A549 (cell line): ENCODE measurements at regions not wholly inside any gene's neighbourhood (a gene's known extent, or its start where the extent isn't known, plus 50 kb on each side); places are given as distances from the start of the nearest gene placed in this dataset.
A peak's percentile ranks its signal among the peaks of the same experiment; 100 is the strongest.

Experiments used
- ATAC-seq, 2 experiments: fragments of 200-7000 bp in 1 of 2; fragments of >200 bp in 1 of 2; cut with Nextera tagmentation in 1 of 2; cut with Tn5 transposase in 1 of 2; 3 replicates each; pipeline versions ENCODE4 v1.8.0 to v1.9.1; 2018 to 2020; ENCODE audit warnings: mild to moderate bottlenecking in 1 of 2, moderate library complexity in 1 of 2
- CTCF ChIA-PET: fragments of 300-600 bp; sonication (Branson Sonifier 250); formaldehyde crosslinking; extraction: SDS; loops from one replicate; lab custom pipeline; 2021; ENCODE audit warnings: antibody characterized with exemption, inconsistent platforms; lab: Yijun Ruan, JAX
- POLR2A ChIA-PET: fragments of 350-600 bp; formaldehyde crosslinking; extraction: SDS; loops from one replicate; lab custom pipeline; 2021; ENCODE audit warnings: antibody characterized with exemption, inconsistent platforms; lab: Yijun Ruan, JAX
- DNase-seq, 2 experiments: peaks; one replicate each; pipeline versions ENCODE4 v3.0.0 to v3.0.0-alpha.2; 2011 to 2016; ENCODE audit warnings: low read depth in 1 of 2, low spot score in 1 of 2
- FAIRE-seq: peaks from 2 replicates; lab custom pipeline; 2011; peaks lifted over from hg19 to GRCh38; lab: Jason Lieb, UNC
- H3K27ac ChIP-seq, 2 experiments: fragments of >200 bp; sonication (Bioruptor Twin); formaldehyde crosslinking; 3 replicates each; pipeline ENCODE4 v1.5.1; 2016 to 2017
- H3K4me1 ChIP-seq: fragments of >200 bp; sonication (Bioruptor Twin); formaldehyde crosslinking; 3 replicates; pipeline ENCODE4 v1.6.1; 2016
- H3K4me2 ChIP-seq: fragments of >200 bp; sonication (Bioruptor Twin); formaldehyde crosslinking; 3 replicates; pipeline ENCODE4 v1.6.1; 2016
- H3K4me3 ChIP-seq: fragments of >200 bp; sonication (Bioruptor Twin); formaldehyde crosslinking; 3 replicates; pipeline ENCODE4 v1.5.1; 2016
- H3K9me3 ChIP-seq: fragments of >200 bp; sonication (Bioruptor Twin); formaldehyde crosslinking; 3 replicates; pipeline ENCODE4 v1.6.1; 2016
- CEBPB ChIP-seq, 2 experiments: fragments of >200 bp in 1 of 2; sonication (Bioruptor Twin) in 1 of 2; formaldehyde crosslinking in 1 of 2; IDR thresholded peaks; 2 replicates each; pipeline ENCODE4 v1.6.1; 2012 to 2016
- CHD2 ChIP-seq: fragments of 150-350 bp; IDR thresholded peaks from 2 replicates; pipeline ENCODE4 v1.6.1; 2014; ENCODE audit warnings: low read length; ENCODE audit not compliant: partially characterized antibody
- CHD4 ChIP-seq: fragments of 200-600 bp; sonication (generic); IDR thresholded peaks from 2 replicates; pipeline ENCODE4 v1.6.1; 2016; ENCODE audit warnings: antibody characterized with exemption, mild to moderate bottlenecking, borderline replicate concordance
- EHMT2 ChIP-seq: fragments of 200-600 bp; sonication (generic); IDR thresholded peaks from 2 replicates; pipeline ENCODE4 v1.6.1; 2016; ENCODE audit warnings: antibody characterized with exemption, low read depth, mild to moderate bottlenecking, moderate library complexity
- EP300 ChIP-seq, 2 experiments: fragments of >200 bp; sonication (Bioruptor Twin); formaldehyde crosslinking; IDR thresholded peaks; 2 replicates in 1 of 2; 3 replicates in 1 of 2; pipeline ENCODE4 v1.6.1; 2016 to 2017
- ESRRA ChIP-seq: fragments of 150-350 bp; IDR thresholded peaks from 2 replicates; pipeline ENCODE4 v1.6.1; 2014; ENCODE audit warnings: mild to moderate bottlenecking, low read length, borderline replicate concordance
- FOSB ChIP-seq: fragments of 250-450 bp; sonication (Bioruptor Pico); IDR thresholded peaks from 2 replicates; pipeline ENCODE4 v1.5.0; 2020; ENCODE audit warnings: mild to moderate bottlenecking, moderate library complexity
- FOSL2 ChIP-seq, 2 experiments: fragments of 450-650 bp in 1 of 2; fragments of >200 bp in 1 of 2; sonication (Bioruptor Twin) in 1 of 2; formaldehyde crosslinking; IDR thresholded peaks; 2 replicates each; pipeline versions ENCODE4 v1.5.0 to v1.6.1; 2016 to 2020; ENCODE audit warnings: mild to moderate bottlenecking in 1 of 2, moderate library complexity in 1 of 2
- GATA3 ChIP-seq: IDR thresholded peaks from 2 replicates; pipeline ENCODE4 v1.6.1; 2012; ENCODE audit warnings: borderline replicate concordance
- HEYL ChIP-seq: fragments of 250-450 bp; sonication (Bioruptor Pico); IDR thresholded peaks from 2 replicates; pipeline ENCODE4 v1.8.0; 2021; ENCODE audit warnings: mild to moderate bottlenecking, moderate library complexity
- HOXB13 ChIP-seq: fragments of 250-450 bp; sonication (Bioruptor Pico); IDR thresholded peaks from 2 replicates; pipeline ENCODE4 v1.5.0; 2020; ENCODE audit warnings: low read depth, mild to moderate bottlenecking, moderate library complexity
- JUNB ChIP-seq: fragments of >200 bp; sonication (Bioruptor Twin); formaldehyde crosslinking; IDR thresholded peaks from 2 replicates; pipeline ENCODE4 v1.6.1; 2016
- KDM1A ChIP-seq: fragments of 200-600 bp; sonication (generic); IDR thresholded peaks from 2 replicates; pipeline ENCODE4 v1.6.1; 2016; ENCODE audit warnings: low read depth, mild to moderate bottlenecking
- KDM5A ChIP-seq: fragments of 200-600 bp; sonication (generic); IDR thresholded peaks from 2 replicates; pipeline ENCODE4 v1.6.1; 2016; ENCODE audit warnings: antibody characterized with exemption, mild to moderate bottlenecking
- MAFK ChIP-seq: fragments of 450-650 bp; IDR thresholded peaks from 2 replicates; pipeline ENCODE4 v1.6.1; 2014; ENCODE audit not compliant: partially characterized antibody
- PHF8 ChIP-seq: fragments of 200-600 bp; sonication (generic); IDR thresholded peaks from 2 replicates; pipeline ENCODE4 v1.6.1; 2016; ENCODE audit warnings: low read depth, mild to moderate bottlenecking, antibody characterized with exemption, moderate library complexity, borderline replicate concordance
- RARB ChIP-seq: fragments of 250-450 bp; sonication (Bioruptor Pico); IDR thresholded peaks from 2 replicates; pipeline ENCODE4 v1.8.0; 2021; ENCODE audit warnings: mild to moderate bottlenecking, moderate library complexity
- TFCP2L1 ChIP-seq: fragments of 250-450 bp; sonication (Bioruptor Pico); IDR thresholded peaks from 2 replicates; pipeline ENCODE4 v1.5.0; 2021; ENCODE audit warnings: mild to moderate bottlenecking
- ZC3H11A ChIP-seq: fragments of 450-650 bp; IDR thresholded peaks from 2 replicates; pipeline ENCODE4 v1.6.1; 2014; ENCODE audit warnings: antibody characterized with exemption, mild to moderate bottlenecking
- ZFP36 ChIP-seq: fragments of 450-650 bp; IDR thresholded peaks from 2 replicates; pipeline ENCODE4 v1.6.1; 2014; ENCODE audit warnings: borderline replicate concordance; ENCODE audit not compliant: partially characterized antibody
- ZNF302 ChIP-seq: fragments of 250-450 bp; sonication (Bioruptor Pico); IDR thresholded peaks from 2 replicates; pipeline ENCODE4 v1.9.0; 2021; ENCODE audit warnings: inconsistent platforms, mild to moderate bottlenecking, moderate library complexity
- ZSCAN20 ChIP-seq: fragments of 250-450 bp; sonication (Bioruptor Pico); IDR thresholded peaks from 2 replicates; pipeline ENCODE4 v1.8.0; 2022; ENCODE audit warnings: mild to moderate bottlenecking, moderate library complexity
- WGBS: methylation state at CpG from one replicate; pipeline ENCODE4 v1.1.6; 2017; ENCODE audit errors: missing lambda C conversion rate; 5-methylcytosine and 5-hydroxymethylcytosine counted together
- TF ChIP-seq, protein P1 (sequence below): IDR thresholded peaks from 2 replicates; pipeline ENCODE4 v1.6.1; 2012
- TF ChIP-seq, protein P2 (sequence below): IDR thresholded peaks from 2 replicates; pipeline ENCODE4 v1.6.1; 2012; ENCODE audit warnings: low read depth, borderline replicate concordance
- TF ChIP-seq, protein P3 (sequence below): fragments of 250-450 bp; sonication (Bioruptor Pico); IDR thresholded peaks from 2 replicates; pipeline ENCODE4 v1.5.0; 2020; ENCODE audit warnings: low read depth, mild to moderate bottlenecking, moderate library complexity

DNA sequence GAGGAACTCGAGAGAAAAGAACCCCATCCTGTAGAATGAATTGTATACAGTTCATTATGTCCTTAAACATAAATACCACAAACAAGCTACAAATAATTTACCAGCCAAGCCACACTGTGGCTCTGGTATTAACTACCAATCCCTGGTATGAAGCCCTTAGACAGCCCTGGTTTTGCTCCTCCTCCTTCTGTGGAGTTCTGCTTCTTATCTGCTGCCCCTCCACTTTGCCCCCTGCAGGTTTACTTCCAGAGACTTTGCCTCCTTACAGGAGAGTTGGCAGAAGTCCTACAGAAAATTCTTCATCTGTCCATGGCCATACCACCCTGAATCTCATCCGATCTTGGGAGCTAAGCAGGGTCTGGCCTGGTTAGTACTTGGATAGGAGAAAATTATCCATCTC lies 219.8 kb downstream of the ACTL7B start:
- POLR2A ChIA-PET = no interaction called here
- TF ChIP-seq MAFK (no peak), EHMT2 (no peak), KDM1A (no peak), CHD2 (no peak), CEBPB (IDR thresholded peaks at IDR 0.05) (no peak)
- TF ChIP-seq, protein P1, sequence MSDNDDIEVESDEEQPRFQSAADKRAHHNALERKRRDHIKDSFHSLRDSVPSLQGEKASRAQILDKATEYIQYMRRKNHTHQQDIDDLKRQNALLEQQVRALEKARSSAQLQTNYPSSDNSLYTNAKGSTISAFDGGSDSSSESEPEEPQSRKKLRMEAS = no peak
- TF ChIP-seq, all 56 proteins: peak for 0
- peak; percentile 30 to 46; a peak in 2 of 6 replicates for ATAC-seq
- H3K4me3 ChIP-seq = no peak overlapping the region
- H3K4me2 ChIP-seq = no peak overlapping the region
- 42% methylated on average over 2 of the region's 2 CpGs for WGBS
- FAIRE-seq = no peak
- no peaks in the 10 kb centered on the region for H3K9me3 ChIP-seq
- peaks cover 10% of the 10 kb centered on the region; the same call in 2 of the 3 replicates for H3K4me1 ChIP-seq
- H3K27ac ChIP-seq = no peak overlapping the region
- CTCF ChIA-PET = interaction anchor here (0.9 to 1.2 kb wide), 3 partner anchors 24 to 1170 kb away, joined by 3 read pairs; no protein-coding TSS in a partner anchor
- DNase-seq = peak in 1 of 2 experiments; percentile 5

DNA sequence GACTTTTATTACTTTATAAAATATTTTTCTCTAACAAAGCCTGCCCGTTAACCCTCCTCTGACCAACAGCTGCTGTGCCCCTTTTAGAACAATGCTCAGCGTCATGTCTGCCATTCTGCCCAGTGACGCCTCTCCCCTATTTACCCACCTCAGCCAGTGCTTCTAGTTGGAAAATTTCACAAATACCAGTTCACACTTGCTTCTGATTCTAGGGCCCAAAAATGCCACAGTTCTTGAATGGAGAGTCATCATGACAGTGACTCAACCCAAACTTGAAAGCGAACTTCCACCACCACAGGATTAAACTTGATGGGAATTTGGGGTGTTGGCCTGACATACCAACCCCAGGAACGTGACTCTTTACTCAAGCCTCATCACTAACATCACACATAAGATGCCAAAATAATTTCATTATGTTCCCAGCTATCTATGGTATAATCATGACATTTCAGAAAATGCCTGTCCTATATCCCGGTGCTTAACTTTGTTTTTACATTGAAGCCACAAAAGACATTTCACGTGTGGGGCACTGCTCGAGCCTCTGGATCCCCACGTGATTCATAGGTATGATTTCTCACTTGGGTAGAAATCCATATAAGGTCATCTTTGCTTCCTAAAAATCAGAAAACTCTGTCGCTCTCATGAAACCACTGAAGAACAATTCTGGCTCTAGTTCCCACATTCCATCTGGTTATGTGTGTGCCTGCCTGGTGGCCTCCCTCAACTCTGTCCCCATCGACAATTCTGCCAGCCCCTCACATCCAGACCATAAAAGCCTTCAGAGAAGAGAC lies 220.9 kb downstream of the ACTL7B start:
- CTCF ChIA-PET = interaction anchor here (1.1 to 1.2 kb wide), 2 partner anchors 25 to 127 kb away, joined by 3 to 4 read pairs; no protein-coding TSS in a partner anchor
- Histone ChIP-seq H3K27ac (no peak overlapping the region), H3K9me3 (no peaks in the 10 kb centered on the region), H3K4me1 (peaks cover 10% of the 10 kb centered on the region; the same call in 2 of the 3 replicates), H3K4me3 (no peak overlapping the region), H3K4me2 (peak overlapping the region; percentile 24; the same call in 1 of the 3 replicates)
- DNase-seq = peak in 1 of 2 experiments; percentile 10
- POLR2A ChIA-PET = no interaction called here
- 45% methylated on average over 11 of the region's 11 CpGs for WGBS
- no peak for ATAC-seq
- no peak for FAIRE-seq
- TF ChIP-seq JUNB = no peak
- no peak for TF ChIP-seq KDM5A
- TF ChIP-seq, protein P2, sequence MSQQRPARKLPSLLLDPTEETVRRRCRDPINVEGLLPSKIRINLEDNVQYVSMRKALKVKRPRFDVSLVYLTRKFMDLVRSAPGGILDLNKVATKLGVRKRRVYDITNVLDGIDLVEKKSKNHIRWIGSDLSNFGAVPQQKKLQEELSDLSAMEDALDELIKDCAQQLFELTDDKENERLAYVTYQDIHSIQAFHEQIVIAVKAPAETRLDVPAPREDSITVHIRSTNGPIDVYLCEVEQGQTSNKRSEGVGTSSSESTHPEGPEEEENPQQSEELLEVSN = no peak
- TF ChIP-seq MAFK = no peak
- no peak for TF ChIP-seq HEYL
- TF ChIP-seq CEBPB (IDR thresholded peaks at IDR 0.05) = no peak
- TF ChIP-seq, protein P3, sequence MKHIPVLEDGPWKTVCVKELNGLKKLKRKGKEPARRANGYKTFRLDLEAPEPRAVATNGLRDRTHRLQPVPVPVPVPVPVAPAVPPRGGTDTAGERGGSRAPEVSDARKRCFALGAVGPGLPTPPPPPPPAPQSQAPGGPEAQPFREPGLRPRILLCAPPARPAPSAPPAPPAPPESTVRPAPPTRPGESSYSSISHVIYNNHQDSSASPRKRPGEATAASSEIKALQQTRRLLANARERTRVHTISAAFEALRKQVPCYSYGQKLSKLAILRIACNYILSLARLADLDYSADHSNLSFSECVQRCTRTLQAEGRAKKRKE (CRISPR knock-in tag) = no peak
- no peak for TF ChIP-seq GATA3
- no peak for TF ChIP-seq PHF8
- no peak for TF ChIP-seq ZNF302
- TF ChIP-seq, all 56 proteins: peak for 0

DNA sequence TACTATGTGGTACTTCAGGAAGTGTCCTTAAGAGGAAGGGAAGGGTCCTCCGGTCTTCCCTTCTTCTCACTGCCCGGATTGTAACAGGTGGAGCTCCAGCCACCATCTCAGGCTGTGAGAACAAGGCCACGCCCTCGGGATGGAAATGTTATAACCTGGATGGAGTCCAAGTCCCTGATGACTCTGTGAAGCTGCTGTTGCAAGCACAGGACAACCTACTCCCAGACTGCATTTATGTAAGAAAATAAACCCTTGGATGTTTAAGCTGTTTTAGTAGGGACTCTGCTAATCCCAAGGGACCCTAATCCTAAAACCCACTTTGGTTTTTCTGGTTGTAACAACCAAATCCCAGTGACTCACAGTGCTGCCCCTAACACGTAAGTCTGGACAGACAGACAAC lies 221.6 kb downstream of the ACTL7B start:
- H3K4me1 ChIP-seq = peaks cover 10% of the 10 kb centered on the region; the same call in 2 of the 3 replicates
- ChIA-PET CTCF (interaction anchor here (1.1 kb wide), 1 partner anchor 128 kb away, joined by 4 read pairs; no protein-coding TSS in a partner anchor), POLR2A (no interaction called here)
- H3K9me3 ChIP-seq = no peaks in the 10 kb centered on the region
- peak in 1 of 2 experiments; percentile 39; a peak in 1 of 6 replicates for ATAC-seq
- no peak for FAIRE-seq
- DNase-seq = peak in 1 of 2 experiments; percentile 24
- 39% methylated on average over 5 of the region's 5 CpGs for WGBS
- TF ChIP-seq EP300 (IDR thresholded peaks at IDR 0.05) (no peak), CHD4 (no peak), FOSB (CRISPR knock-in tag) (no peak), ESRRA (no peak), CHD2 (no peak), RARB (no peak), ZFP36 (no peak), HOXB13 (no peak), EHMT2 (no peak), ZC3H11A (no peak), TFCP2L1 (CRISPR knock-in tag) (no peak), ZSCAN20 (CRISPR knock-in tag) (no peak), FOSL2 (IDR thresholded peaks at IDR 0.05) (no peak), FOSL2 (CRISPR knock-in tag; IDR thresholded peaks at IDR 0.05) (no peak)
- TF ChIP-seq, protein P3 (CRISPR knock-in tag) = no peak
- H3K4me2 ChIP-seq = peak overlapping the region; percentile 24; the same call in 1 of the 3 replicates
- no peak overlapping the region for H3K4me3 ChIP-seq
- no peak overlapping the region for H3K27ac ChIP-seq
